ENCODE measurements at regions not wholly inside any gene's neighbourhood (a gene's known extent, or its start where the extent isn't known, plus 50 kb on each side); places are given as distances from the start of the nearest gene placed in this dataset.
"Not testable (repeated sequence)": the region's sequence is repeated elsewhere in the genome, so short reads cannot be mapped to it uniquely, and the experiment has no call there.

DNA sequence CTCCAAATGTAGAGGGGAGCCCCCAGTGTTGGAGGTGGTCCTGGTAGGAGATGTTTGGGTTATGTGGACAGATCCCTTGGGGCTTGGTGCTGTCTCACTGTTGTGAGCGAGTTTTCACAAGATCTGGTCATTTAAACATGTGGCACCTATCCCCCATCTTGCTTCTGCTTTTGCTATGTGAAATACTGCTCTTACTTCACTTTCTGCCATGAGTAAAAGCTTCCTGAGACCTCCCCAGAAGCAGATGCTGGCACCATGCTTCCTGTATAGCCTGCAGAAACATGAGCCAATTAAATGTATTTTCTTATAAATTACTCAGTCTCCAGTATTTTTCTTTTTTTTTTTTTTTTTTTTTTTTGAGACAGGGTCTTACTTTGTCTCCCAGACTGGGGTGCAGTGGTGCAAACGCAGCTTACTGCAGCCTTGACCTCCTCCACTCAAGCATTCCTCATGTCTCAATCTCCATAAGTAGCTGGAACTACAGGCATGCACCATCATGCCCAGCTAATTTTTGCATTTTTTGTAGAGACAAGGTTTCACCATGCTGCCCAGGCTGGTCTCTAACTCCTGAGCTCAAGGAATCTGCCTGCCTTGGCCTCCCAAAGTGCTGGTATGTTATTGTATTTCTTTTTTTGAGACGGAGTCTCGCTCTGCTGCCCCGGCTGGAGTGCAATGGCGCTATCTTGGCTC, 177.1 kb downstream of the ALDH8A1 start:
- TF ChIP-seq, protein P1, sequence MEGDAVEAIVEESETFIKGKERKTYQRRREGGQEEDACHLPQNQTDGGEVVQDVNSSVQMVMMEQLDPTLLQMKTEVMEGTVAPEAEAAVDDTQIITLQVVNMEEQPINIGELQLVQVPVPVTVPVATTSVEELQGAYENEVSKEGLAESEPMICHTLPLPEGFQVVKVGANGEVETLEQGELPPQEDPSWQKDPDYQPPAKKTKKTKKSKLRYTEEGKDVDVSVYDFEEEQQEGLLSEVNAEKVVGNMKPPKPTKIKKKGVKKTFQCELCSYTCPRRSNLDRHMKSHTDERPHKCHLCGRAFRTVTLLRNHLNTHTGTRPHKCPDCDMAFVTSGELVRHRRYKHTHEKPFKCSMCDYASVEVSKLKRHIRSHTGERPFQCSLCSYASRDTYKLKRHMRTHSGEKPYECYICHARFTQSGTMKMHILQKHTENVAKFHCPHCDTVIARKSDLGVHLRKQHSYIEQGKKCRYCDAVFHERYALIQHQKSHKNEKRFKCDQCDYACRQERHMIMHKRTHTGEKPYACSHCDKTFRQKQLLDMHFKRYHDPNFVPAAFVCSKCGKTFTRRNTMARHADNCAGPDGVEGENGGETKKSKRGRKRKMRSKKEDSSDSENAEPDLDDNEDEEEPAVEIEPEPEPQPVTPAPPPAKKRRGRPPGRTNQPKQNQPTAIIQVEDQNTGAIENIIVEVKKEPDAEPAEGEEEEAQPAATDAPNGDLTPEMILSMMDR (IDR thresholded peaks at IDR 0.05), result no peak
- H3K27me3 ChIP-seq, result peaks cover 5% of the 10 kb centered on the region
- no peaks in the 10 kb centered on the region for H3K9me3 ChIP-seq
- H3K4me3 ChIP-seq (ENCODE audit: low read depth in 1 of 2, low read length in 1 of 2), result no peak overlapping the region
- H3K27ac ChIP-seq, result no peak overlapping the region
- no peaks in the 10 kb centered on the region for H3K36me3 ChIP-seq
- H3K4me1 ChIP-seq (ENCODE audit: control insufficient read depth in 1 of 2, insufficient read depth in 1 of 2, low read depth in 1 of 2, low read length in 1 of 2), result no peaks in the 10 kb centered on the region

DNA sequence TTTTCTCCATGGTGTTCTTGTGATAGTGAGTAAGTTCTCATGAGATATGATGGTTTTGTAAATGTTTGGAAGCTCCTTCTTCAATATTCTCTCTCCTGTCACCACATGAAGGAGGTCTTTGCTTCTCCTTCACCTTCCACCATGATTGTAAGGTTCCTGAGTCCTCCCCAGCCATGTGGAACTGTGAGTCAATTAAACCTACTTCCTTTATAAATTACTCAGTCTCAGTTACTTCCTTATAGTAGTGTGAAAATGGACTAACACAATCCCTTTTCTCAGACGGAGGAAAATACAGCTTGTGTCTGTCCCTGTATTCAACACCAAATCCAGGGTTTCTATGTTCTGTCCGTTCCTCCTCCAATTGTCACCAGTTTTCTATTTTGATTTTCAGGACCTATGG, 181.0 kb downstream of the ALDH8A1 start:
- Histone ChIP-seq H3K27me3 (peaks cover 12% of the 10 kb centered on the region), H3K36me3 (no peaks in the 10 kb centered on the region), H3K4me3 (ENCODE audit: low read depth in 1 of 2, low read length in 1 of 2) (no peak overlapping the region), H3K27ac (no peak overlapping the region), H3K9me3 (no peaks in the 10 kb centered on the region), H3K4me1 (ENCODE audit: control insufficient read depth in 1 of 2, insufficient read depth in 1 of 2, low read depth in 1 of 2, low read length in 1 of 2) (no peaks in the 10 kb centered on the region)
- TF ChIP-seq, protein P1 (IDR thresholded peaks at IDR 0.05), result no peak

DNA sequence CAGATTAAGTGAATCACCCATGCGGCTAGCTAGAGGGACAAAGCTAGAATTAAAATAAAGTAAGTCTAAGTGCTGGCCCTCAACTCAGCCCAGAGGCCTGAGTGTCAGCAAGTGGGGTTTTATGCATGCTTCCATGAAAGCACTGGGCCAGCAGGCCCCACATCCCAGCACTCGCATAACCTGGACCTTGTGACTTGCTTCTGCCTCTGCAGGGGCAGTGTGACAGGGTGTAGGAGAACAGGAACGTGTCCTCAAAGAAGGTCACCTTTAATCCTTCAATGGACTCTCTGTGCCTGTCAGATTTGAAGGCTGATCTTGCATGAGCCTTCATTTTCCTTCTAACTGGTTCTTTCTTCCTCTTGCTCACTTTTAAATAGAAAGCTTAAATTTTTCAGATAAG, 183.4 kb downstream of the ALDH8A1 start:
- H3K27me3 ChIP-seq, result peaks cover 12% of the 10 kb centered on the region
- TF ChIP-seq, protein P1 (IDR thresholded peaks at IDR 0.05), result no peak
- no peak overlapping the region for H3K27ac ChIP-seq
- no peaks in the 10 kb centered on the region for H3K4me1 ChIP-seq (ENCODE audit: control insufficient read depth in 1 of 2, insufficient read depth in 1 of 2, low read depth in 1 of 2, low read length in 1 of 2)
- no peaks in the 10 kb centered on the region for H3K9me3 ChIP-seq
- no peaks in the 10 kb centered on the region for H3K36me3 ChIP-seq
- H3K4me3 ChIP-seq (ENCODE audit: low read depth in 1 of 2, low read length in 1 of 2), result no peak overlapping the region

DNA sequence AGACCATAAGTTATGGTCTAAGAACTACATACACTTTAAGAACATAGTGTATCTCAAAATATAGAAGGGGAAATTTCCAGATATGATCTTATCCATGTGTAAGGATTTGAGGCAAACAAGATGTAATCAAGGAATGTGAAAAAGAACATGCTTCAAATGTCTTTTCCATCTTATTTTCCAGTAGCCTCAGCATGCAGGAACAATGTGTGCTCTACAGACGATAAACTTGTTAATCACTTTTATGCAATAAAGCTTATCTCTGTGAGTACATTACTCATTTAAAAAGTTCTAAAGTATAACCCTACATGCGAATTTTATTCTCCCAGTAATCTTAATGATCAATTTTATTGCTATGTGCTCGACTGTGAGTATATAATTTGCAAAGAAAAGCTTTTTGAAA, 185.2 kb downstream of the ALDH8A1 start:
- TF ChIP-seq, protein P1 (IDR thresholded peaks at IDR 0.05), result no peak
- peaks cover 7% of the 10 kb centered on the region for H3K27me3 ChIP-seq
- no peaks in the 10 kb centered on the region for H3K36me3 ChIP-seq

DNA sequence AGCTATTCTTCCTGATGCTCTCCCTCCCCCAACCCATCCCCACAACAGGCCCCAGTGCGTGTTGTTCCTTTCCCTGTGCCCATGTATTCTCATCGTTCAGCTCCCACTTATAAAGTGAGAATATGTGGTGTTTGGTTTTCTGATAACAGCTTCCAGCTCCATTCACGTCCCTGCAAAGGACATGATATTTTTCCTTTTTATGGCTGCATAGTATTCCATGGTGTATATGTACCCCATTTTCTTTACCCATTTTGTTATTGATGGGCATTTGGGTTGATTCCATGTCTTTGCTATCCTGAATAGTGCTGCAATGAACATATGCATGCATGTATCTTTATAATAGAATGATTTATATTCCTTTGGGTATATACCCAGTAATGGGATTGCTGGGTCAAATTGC, 186.3 kb downstream of the ALDH8A1 start:
- not testable (repeated sequence) for H3K4me3 ChIP-seq (ENCODE audit: low read depth in 1 of 2, low read length in 1 of 2); H3K9me3 ChIP-seq; H3K27me3 ChIP-seq; H3K27ac ChIP-seq; H3K4me1 ChIP-seq (ENCODE audit: control insufficient read depth in 1 of 2, insufficient read depth in 1 of 2, low read depth in 1 of 2, low read length in 1 of 2); H3K36me3 ChIP-seq

More for the DNA sequence above, 185.2 kb downstream of the ALDH8A1 start:
- Histone ChIP-seq H3K9me3 (no peaks in the 10 kb centered on the region), H3K4me1 (ENCODE audit: control insufficient read depth in 1 of 2, insufficient read depth in 1 of 2, low read depth in 1 of 2, low read length in 1 of 2) (no peaks in the 10 kb centered on the region), H3K27ac (no peak overlapping the region), H3K4me3 (ENCODE audit: low read depth in 1 of 2, low read length in 1 of 2) (no peak overlapping the region)

DNA sequence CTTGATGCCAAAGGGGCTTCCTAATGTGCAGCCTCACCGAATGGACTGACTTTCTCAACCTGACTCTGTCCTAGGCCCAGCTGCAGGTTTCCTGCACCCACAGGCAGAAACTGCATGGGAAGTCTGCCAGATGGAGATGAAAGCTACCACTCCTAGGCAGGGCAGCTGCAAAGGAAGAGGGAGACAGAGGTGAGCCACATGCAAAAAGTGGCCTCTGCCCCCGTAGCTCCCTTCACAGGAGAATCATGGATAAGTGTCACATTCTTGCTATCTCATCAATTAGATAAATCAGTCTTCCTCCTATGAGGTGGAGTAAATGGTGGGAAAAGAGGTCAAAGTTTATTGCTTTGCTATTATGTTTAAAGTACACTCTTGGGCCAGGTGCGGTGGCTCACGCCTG, 191.3 kb downstream of the ALDH8A1 start:
- TF ChIP-seq, protein P1 (IDR thresholded peaks at IDR 0.05), result no peak
- Histone ChIP-seq H3K27ac (no peak overlapping the region), H3K4me3 (ENCODE audit: low read depth in 1 of 2, low read length in 1 of 2) (no peak overlapping the region), H3K9me3 (no peaks in the 10 kb centered on the region), H3K27me3 (peaks cover 1% of the 10 kb centered on the region), H3K36me3 (no peaks in the 10 kb centered on the region), H3K4me1 (ENCODE audit: control insufficient read depth in 1 of 2, insufficient read depth in 1 of 2, low read depth in 1 of 2, low read length in 1 of 2) (no peaks in the 10 kb centered on the region)
